ENCODE measurements at regions not wholly inside any gene's neighbourhood (a gene's known extent, or its start where the extent isn't known, plus 50 kb on each side); places are given as distances from the start of the nearest gene placed in this dataset.

DNA sequence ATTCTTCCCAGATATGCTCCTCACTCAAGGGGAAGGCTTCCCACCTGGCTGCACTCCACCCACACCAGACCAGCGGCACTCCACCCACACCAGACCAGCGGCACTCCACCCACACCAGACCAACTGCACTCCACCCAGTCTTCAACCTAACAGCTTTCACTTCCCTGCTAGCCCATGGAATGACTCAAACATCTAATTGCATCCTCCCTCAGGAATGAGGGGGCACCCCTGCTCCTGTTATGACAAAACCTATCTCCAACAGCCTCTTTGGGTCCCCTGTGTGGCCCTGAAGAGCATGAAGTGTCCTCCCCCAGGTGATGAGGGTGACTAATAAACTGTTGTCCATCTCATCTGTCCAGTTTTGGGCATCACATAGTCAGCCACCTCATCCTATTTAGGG lies 556.6 kb upstream of the TUSC1 start:
- TF ChIP-seq, protein P1, sequence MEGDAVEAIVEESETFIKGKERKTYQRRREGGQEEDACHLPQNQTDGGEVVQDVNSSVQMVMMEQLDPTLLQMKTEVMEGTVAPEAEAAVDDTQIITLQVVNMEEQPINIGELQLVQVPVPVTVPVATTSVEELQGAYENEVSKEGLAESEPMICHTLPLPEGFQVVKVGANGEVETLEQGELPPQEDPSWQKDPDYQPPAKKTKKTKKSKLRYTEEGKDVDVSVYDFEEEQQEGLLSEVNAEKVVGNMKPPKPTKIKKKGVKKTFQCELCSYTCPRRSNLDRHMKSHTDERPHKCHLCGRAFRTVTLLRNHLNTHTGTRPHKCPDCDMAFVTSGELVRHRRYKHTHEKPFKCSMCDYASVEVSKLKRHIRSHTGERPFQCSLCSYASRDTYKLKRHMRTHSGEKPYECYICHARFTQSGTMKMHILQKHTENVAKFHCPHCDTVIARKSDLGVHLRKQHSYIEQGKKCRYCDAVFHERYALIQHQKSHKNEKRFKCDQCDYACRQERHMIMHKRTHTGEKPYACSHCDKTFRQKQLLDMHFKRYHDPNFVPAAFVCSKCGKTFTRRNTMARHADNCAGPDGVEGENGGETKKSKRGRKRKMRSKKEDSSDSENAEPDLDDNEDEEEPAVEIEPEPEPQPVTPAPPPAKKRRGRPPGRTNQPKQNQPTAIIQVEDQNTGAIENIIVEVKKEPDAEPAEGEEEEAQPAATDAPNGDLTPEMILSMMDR (IDR thresholded peaks at IDR 0.05), result no peak
- no peak for TF ChIP-seq POLR2A (IDR thresholded peaks at IDR 0.05)

Measured in lower leg skin (tissue), 3 donors.